KOPT-K1 (cell line): ENCODE measurements at regions not wholly inside any gene's neighbourhood (a gene's known extent, or its start where the extent isn't known, plus 50 kb on each side); places are given as distances from the start of the nearest gene placed in this dataset.

Source experiments
- H3K27ac ChIP-seq: fragments of 200-600 bp; sonication (generic); 2 replicates; pipeline ENCODE4 v1.5.1; 2016; ENCODE audit warnings: antibody characterized with exemption, mild to moderate bottlenecking, low read depth, low read length; ENCODE audit not compliant: poor library complexity, severe bottlenecking
- H3K36me3 ChIP-seq: fragments of 200-600 bp; sonication (generic); 2 replicates; pipeline ENCODE4 v1.5.1; 2017; ENCODE audit warnings: antibody characterized with exemption, mild to moderate bottlenecking, low read length, moderate library complexity; ENCODE audit not compliant: insufficient read depth
- H3K9me3 ChIP-seq: fragments of 200-600 bp; sonication (generic); 2 replicates; pipeline ENCODE4 v1.5.1; 2017; ENCODE audit warnings: antibody characterized with exemption, low read length, mild to moderate bottlenecking; ENCODE audit not compliant: insufficient read depth, poor library complexity, severe bottlenecking

DNA sequence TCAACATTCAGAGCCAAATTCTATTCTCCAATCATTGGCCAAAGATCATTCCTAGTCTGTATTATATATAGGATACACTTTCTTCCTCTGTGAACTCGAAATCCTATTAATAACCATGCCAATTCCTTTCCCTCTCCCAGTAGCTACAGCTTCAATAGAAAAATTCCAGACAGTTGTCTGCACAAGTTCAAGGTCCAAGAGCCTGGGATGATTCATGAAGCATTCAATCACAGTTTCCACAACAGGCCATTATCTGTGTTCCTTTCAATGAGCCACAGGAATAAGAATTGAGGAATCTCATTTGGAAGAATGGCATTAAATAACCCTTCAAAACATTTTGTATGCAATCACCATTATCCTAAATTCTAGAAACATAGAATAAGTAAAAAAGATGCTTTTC is 437.4 kb downstream of the RMST start:
- no peak overlapping the region for H3K27ac ChIP-seq

DNA sequence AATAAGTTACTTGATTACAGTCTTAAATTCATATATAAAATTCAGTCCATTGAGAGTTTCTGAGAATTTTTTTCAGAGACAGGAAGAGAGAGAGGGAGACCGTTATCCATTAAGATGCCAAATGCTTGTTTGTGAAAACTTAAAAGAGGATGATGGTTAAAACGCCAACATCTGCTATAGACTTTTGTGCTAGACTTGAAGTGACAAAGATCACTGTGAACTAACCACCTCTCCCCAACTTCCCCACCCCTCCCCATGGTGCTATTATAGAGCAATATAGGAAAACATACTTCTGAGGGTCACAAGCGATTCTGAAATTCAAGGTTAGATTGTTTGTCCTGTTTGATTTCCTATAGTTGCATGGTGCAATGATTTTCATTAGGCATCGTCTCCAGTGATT is 440.8 kb downstream of the RMST start:
- Histone ChIP-seq H3K27ac (no peak overlapping the region), H3K9me3 (no peaks in the 10 kb centered on the region), H3K36me3 (no peaks in the 10 kb centered on the region)

More for the DNA sequence above, 437.4 kb downstream of the RMST start:
- no peaks in the 10 kb centered on the region for H3K9me3 ChIP-seq
- H3K36me3 ChIP-seq = no peaks in the 10 kb centered on the region

DNA sequence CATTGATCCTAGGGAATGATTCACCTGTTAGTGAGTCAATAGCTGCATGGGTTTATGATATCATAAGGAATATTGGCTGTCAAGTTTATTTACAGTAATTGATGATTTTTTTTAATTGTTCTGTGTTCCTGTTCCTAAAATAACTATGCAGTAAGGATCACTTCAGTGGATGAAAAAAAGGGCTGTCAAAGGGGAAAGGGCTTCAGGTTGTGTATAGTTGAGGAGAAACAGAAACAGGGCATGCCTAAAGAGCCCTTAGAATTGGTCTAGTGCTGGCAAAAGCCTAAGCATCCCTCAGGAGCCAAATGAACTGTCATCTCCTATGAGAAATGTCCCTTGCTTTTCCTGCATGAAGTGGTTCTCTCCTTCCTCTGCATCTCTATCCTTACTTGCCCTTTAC is 444.9 kb downstream of the RMST start:
- H3K27ac ChIP-seq = no peak overlapping the region
- H3K9me3 ChIP-seq = no peaks in the 10 kb centered on the region
- H3K36me3 ChIP-seq = no peaks in the 10 kb centered on the region

DNA sequence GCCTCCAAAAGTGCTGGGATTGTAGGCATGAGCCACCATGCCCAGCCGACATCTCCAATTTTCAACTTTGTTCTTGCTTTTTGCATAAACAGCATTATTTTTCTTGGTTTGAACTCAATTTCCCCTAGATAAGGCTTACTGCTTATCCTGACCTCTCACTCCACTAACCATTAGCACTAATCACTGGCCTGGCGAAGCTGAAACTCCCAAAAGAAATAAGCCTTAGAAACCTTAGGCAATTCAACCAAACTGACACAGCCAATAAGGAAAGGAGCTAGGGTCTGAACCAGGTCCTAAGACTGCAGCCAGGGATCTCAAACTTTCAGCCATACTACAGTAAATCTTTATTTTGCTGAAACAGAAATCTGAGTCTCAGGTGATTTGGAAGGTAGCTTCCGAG is 448.0 kb downstream of the RMST start:
- H3K9me3 ChIP-seq = no peaks in the 10 kb centered on the region
- no peak overlapping the region for H3K27ac ChIP-seq
- no peaks in the 10 kb centered on the region for H3K36me3 ChIP-seq

DNA sequence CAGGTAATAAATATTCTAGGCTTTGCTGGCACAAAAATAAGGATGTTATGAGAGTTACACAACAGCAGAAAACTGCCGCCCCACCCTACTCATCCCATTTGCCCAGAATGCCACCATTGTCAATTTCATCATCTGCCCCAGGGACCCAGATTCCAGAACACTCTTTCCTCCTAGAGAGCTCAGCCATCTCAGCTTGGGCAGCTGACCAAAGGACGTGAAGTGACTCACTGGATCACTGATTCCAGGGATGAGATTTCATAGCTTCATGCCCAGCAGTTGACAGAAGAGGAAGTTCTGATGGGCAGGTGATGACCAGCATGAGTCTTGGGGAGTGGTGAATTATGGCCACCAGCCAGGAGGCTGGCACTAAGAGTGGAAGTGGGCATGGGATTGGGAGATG is 450.3 kb downstream of the RMST start:
- no peaks in the 10 kb centered on the region for H3K36me3 ChIP-seq
- H3K9me3 ChIP-seq = no peaks in the 10 kb centered on the region
- H3K27ac ChIP-seq = no peak overlapping the region

DNA sequence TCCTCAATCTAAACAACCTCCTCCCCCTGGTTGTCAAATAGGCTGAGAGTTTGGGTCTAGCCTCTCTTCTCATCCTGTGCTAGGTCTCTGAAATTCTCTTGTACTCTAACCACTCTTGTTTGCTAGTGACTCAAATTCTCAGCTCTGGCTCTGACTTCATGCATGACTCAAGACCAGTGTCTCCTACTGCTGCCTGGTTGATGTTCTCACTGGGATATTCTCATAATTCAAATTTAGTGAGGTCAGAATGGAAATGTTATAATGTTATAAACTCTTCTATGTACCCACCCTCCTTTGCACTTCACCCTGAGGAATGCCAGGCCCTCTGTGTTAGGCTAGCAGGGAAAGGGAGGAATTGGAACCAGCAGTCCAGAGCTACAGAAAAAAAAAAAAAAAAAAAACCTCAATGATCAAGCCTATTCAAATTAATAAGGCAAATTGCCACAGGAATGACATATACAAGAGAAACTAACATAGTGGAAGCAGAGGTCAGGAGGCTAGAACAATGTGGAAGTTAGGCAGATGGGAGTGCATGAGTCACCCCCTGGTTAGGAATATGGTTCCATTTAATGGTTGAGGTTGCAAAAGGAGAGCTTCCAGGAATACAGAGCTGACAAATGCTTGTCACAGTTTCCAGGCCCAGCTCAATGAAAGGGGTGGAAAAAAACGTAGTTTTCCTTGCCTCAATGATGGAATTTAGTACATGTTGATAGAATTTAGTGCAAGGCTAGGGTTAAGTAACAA is 459.5 kb downstream of the RMST start:
- no peaks in the 10 kb centered on the region for H3K9me3 ChIP-seq
- no peak overlapping the region for H3K27ac ChIP-seq
- no peaks in the 10 kb centered on the region for H3K36me3 ChIP-seq

DNA sequence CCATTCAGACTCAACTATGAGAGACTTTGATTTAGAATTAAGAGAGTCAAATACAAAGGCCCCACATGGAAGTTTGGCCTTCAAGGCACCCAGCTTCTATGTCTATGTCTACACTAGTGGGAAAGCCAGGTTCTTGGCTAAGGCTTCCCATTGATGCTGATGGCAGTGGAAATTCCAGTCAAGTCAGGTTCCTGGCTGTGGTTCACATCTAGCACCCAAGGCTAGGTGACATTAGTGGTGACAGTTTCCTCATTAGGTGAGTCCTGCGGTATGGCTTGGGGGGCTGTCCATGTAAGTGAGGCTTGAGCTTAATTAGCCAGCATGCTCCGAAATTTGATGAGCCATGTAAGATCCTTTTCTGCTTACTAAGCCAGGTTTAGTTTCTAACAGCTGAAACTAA is 460.9 kb downstream of the RMST start:
- Histone ChIP-seq H3K36me3 (no peaks in the 10 kb centered on the region), H3K27ac (no peak overlapping the region), H3K9me3 (no peaks in the 10 kb centered on the region)

DNA sequence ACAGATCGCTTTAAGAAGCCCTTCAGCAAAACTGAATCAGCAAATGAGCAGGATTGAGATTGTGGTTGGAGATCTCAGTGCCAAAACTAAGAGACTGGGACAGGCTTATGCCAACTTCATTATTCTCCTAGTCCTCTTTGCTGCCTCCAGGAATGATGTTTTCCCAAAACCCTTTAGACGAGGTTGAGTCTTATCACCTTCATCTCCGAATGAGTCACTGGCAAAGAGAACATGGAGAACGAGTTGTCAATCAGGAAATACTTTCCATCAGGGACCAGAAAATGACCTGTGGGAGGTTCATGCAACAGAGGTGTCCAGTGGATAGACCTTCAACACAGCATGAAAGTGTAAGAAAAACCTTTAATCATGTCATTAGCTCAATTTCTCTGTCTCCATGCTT is 461.5 kb downstream of the RMST start:
- Histone ChIP-seq H3K27ac (no peak overlapping the region), H3K36me3 (no peaks in the 10 kb centered on the region), H3K9me3 (no peaks in the 10 kb centered on the region)

DNA sequence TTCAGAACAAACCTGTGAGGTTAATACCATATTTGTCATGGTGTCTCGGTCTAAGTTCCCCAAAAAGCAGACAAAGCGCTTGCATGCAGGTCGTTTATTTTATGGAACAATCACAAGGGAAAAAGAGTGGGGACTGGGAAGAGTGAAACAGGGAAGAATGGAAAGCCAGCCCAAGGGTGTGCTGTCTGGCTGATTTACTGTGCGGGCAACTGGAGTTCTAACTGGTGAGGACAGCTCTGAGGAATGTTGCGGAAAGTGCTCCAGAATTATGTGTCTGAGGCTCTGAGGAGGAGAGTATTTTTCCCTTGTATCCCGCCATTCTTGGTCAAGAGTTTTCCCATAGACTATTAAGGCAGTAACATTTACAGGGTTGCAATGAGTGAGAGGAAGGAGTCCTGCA is 465.4 kb downstream of the RMST start:
- Histone ChIP-seq H3K36me3 (no peaks in the 10 kb centered on the region), H3K9me3 (no peaks in the 10 kb centered on the region)

DNA sequence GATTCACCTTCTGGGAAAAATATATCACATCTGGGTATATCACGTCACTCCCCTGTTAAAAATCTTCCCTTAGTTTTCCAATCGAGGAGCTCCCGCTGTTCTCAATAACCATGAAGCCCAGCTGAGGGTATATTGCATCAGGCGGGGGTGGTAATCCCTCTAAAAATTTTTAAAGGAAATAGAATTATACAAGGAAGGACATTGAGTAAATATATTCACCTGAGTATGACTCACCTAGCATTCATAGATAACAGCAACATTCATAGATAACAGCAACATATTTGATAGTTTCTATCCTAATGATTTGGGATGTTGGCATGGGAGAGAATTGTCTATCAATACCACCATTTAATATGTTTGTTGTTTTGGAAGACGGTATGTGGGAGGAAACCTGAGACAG is 473.6 kb downstream of the RMST start:
- H3K9me3 ChIP-seq = no peaks in the 10 kb centered on the region
- H3K36me3 ChIP-seq = no peaks in the 10 kb centered on the region
- H3K27ac ChIP-seq = no peak overlapping the region

More for the DNA sequence above, 465.4 kb downstream of the RMST start:
- no peak overlapping the region for H3K27ac ChIP-seq

DNA sequence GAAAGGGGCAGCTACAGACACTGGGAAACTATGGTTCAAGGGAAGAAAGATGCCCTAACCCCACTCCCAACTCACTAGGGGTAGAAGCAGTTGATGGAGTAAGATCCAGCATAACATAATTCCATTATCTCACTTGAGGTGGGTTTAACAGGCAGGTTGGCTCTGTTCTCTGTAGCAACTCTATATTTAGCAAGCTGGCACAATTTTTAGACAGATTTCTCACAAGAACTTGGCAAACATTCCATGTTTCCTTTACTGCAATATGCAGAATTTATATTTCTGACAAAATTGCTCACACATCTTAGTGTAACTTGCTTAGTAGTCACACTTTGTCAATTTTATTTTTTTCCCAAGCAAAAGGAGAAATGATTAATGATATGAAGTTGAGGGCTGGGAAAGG is 475.4 kb downstream of the RMST start:
- Histone ChIP-seq H3K27ac (no peak overlapping the region), H3K36me3 (no peaks in the 10 kb centered on the region), H3K9me3 (no peaks in the 10 kb centered on the region)

DNA sequence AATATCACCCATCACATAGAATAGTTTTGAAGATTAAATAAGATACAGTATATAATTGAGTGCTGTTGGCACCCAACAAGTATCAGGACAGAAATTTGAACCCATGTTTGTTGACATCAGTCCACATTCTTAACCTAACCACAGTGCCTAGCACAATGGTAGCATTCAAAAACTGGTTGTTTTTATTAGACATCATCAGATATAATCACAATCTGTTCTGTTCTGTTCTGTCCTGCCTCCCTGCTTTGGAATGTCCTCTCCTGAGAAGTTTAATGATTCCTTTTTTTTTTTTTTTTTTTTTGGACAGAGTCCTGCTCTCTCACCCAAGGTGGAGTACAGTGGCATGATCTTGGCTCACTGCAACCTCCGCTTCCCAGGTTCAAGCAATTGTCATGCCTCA is 476.6 kb downstream of the RMST start:
- no peak overlapping the region for H3K27ac ChIP-seq
- H3K9me3 ChIP-seq = no peaks in the 10 kb centered on the region
- H3K36me3 ChIP-seq = no peaks in the 10 kb centered on the region

DNA sequence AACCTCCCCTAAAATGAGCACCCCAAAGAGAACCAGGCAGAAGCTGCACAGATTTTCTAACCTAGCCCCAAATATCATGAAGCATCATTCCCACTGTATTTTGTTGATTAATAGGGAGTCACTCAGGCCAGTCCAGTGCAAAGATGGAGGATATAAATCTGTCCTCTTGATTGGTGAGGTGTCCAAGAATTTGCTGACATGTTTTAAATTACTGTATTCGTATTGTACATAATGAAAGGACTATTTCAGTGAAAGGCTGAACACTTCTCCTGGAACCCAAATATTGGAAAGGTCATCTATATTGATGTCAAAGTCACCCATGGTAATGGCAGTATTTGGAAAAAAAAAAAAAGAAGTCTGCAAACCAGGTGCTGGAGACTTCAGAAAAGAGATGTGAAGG is 477.5 kb downstream of the RMST start:
- no peaks in the 10 kb centered on the region for H3K9me3 ChIP-seq
- no peak overlapping the region for H3K27ac ChIP-seq
- H3K36me3 ChIP-seq = no peaks in the 10 kb centered on the region

DNA sequence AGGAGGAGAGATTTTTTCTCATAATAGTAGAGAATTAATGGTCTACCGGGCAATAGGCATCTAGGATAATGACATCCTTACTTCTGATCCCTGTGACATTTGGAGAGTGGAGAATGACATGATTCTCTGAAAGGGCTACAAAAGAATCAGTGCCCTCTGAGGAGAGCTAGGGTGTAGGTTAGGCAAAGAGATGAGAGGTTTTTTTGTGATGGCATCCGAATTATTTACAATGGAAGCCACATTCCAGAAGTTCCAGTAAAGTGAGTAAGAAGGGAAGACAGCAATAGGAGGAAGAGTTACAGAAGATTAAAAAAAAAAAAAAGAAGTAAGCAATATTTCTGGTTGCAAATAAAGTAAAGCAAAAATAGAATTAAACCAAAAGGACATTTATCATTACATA is 478.0 kb downstream of the RMST start:
- no peaks in the 10 kb centered on the region for H3K36me3 ChIP-seq
- no peaks in the 10 kb centered on the region for H3K9me3 ChIP-seq
- H3K27ac ChIP-seq = no peak overlapping the region

DNA sequence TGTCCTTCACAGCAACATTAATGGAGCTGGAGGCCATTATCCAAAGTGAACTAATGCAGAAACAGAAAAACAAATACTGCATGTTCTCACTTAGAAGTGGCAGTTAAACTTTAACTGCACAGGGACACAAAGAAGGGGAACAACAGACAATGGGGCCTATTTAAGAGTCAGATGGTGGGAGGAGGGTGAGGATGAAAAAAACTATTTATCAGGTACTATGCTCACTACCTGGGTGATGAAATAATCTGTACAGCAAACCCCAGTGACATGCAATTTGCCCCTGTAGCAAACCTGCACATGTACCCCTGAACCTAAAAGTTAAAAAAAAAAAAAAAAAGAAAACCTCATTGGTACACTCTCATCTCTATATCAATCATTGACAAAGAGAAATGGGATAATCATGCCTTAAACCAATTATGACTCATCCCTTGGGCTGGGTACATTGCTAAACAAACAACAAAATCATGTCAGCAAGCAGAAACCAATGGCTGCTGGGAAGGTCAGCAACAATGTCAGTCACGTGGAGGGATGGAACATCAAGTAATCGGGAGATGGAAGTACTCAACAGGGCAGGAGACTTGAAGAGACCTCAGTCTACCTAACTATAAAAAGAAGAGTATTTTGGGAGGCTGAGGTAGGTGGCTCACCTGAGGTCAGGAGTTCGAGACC is 479.2 kb downstream of the RMST start:
- Histone ChIP-seq H3K27ac (no peak overlapping the region), H3K36me3 (no peaks in the 10 kb centered on the region), H3K9me3 (no peaks in the 10 kb centered on the region)

DNA sequence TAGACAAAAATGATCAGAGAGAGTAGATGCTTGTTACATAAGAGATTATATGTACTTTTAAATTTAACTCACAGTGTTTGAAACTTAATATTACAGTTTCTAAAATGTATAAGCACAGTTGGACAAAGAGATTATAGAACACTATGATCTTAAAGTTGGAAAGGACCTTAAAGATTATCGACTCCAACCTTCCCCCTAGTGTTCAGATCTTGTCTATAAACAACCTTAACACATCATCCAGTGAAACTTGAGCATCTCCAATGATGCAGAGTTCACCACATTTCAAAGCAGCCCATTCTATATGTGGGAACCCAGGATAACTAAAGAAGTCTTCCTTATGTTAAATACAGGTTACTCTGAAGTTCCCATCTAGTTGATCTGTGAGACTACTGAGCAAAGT is 480.8 kb downstream of the RMST start:
- Histone ChIP-seq H3K36me3 (no peaks in the 10 kb centered on the region), H3K27ac (no peak overlapping the region), H3K9me3 (no peaks in the 10 kb centered on the region)
